Panc1 (cell line): ENCODE measurements at regions not wholly inside any gene's neighbourhood (a gene's known extent, or its start where the extent isn't known, plus 50 kb on each side); places are given as distances from the start of the nearest gene placed in this dataset.

Experiments used
- POLR2AphosphoS5 ChIP-seq: IDR thresholded peaks from 2 replicates; pipeline ENCODE4 v1.6.1; 2012; ENCODE audit warnings: mild to moderate bottlenecking, low read depth, low read length, moderate library complexity
- SIN3A ChIP-seq: IDR thresholded peaks from 2 replicates; pipeline ENCODE4 v1.6.1; 2012; ENCODE audit warnings: low read depth, mild to moderate bottlenecking, low read length, moderate library complexity, borderline replicate concordance; ENCODE audit not compliant: insufficient read depth
- TF ChIP-seq, protein P1 (sequence below): fragments of 450-650 bp; IDR thresholded peaks from 2 replicates; pipeline ENCODE4 v1.5.1; 2017; ENCODE audit warnings: mild to moderate bottlenecking

DNA sequence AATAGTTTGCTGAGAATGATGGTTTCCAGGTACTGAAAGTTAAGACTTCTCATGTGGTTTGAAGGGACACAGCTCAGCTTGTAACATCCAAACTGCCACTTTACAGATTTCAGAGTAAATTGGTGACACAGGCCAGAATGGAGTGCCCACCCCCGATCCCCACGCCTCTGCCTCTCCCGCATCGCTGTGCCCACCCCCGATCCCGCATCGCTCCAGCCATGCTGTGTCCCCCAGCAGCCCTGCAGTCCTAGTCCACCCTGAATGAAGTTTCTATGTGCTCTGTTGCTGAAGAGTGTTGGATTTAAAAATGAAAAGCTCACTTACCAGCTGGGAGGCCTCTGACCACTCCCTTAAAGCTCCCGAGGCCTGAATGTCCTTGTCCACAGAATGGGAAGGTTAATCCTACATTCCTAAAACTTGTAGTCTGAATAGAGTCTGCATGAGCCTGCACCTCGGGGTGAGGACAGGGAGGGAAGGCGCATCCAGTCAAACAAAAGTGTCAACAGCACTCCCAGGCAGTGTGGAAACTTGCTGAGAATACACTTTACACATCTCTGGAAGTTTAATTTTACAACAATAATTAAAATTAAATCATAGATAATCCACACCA is 176.4 kb upstream of the ID2 start:
- TF ChIP-seq, protein P1, sequence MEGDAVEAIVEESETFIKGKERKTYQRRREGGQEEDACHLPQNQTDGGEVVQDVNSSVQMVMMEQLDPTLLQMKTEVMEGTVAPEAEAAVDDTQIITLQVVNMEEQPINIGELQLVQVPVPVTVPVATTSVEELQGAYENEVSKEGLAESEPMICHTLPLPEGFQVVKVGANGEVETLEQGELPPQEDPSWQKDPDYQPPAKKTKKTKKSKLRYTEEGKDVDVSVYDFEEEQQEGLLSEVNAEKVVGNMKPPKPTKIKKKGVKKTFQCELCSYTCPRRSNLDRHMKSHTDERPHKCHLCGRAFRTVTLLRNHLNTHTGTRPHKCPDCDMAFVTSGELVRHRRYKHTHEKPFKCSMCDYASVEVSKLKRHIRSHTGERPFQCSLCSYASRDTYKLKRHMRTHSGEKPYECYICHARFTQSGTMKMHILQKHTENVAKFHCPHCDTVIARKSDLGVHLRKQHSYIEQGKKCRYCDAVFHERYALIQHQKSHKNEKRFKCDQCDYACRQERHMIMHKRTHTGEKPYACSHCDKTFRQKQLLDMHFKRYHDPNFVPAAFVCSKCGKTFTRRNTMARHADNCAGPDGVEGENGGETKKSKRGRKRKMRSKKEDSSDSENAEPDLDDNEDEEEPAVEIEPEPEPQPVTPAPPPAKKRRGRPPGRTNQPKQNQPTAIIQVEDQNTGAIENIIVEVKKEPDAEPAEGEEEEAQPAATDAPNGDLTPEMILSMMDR = no peak
- TF ChIP-seq SIN3A (no peak), POLR2AphosphoS5 (no peak)
